HG02763 (cell line): ENCODE measurements at regions not wholly inside any gene's neighbourhood (a gene's known extent, or its start where the extent isn't known, plus 50 kb on each side); places are given as distances from the start of the nearest gene placed in this dataset.

Source experiments
- ATAC-seq: cut with Tn5 transposase; IDR thresholded peaks from one replicate; pipeline ENCODE4 v1.9.1; 2021; ENCODE audit warnings: mild to moderate bottlenecking, moderate library complexity; ENCODE audit not compliant: unreplicated experiment

- no peak for ATAC-seq
Measured at GRCh38 chr15:31486506-31486905, 159.9 kb downstream of the KLF13 start.

- no peak for ATAC-seq
Measured at GRCh38 chr15:31486906-31487695, 160.5 kb downstream of the KLF13 start.

GRCh38 chr15:31487811-31488436 lies 161.3 kb downstream of the KLF13 start:
- ATAC-seq = peak; percentile 38

DNA sequence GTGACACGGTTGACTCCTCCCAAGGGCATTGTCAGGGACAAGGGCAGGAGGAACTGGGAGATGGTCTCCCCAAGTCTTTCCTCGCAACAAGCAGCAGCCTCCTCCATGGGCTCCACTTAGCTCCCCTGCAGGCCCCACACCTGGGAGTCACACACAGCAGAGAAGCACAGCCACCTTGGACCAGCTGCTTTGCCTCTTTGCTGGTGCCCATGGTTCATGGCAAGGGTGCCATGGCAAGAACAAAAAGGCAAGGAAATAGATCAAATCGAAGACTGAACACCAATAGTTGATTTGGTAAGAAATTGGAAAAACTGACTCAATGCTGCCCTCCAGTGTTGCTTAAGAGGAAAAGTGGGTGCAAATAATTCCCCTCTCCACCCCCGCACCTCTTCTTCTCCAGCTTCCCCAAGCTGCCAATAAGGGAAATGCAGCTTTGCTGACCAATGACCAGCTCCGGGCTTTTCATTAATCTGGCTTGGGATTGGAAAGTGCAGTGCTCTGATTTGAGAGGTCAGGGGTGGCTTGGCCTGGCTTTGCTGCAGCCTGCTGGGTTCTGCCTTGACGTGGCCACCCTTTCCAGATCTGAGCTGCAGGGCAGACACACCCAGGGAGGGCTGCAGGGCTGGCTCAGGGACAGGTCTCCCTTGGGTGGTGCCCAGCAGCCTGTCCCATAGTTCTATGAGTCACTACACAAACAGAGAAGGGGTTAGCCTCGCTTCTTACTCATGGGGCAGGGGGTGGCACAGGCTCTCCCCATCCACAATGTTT lies 162.0 kb downstream of the KLF13 start:
- ATAC-seq = peak; percentile 21

DNA sequence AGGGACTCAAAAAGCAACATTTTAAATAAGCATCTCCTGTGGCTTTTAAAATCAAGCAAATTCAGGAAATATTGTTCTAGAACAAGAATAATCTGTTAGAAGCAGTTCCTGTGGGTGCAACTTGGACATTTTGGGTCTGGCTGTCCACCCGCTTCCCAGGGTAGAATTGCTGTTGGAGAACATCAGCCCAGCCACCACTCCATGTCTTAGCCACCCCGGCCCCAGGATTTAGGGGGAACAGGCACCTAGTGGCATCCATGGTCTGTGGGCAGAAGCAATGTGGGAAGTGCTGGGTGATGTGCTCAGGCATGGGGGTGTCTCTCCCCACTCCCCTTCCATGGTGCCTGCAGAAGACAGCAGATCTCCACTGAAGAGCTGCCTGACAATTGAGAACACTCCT lies 162.6 kb downstream of the KLF13 start:
- ATAC-seq = no peak

DNA sequence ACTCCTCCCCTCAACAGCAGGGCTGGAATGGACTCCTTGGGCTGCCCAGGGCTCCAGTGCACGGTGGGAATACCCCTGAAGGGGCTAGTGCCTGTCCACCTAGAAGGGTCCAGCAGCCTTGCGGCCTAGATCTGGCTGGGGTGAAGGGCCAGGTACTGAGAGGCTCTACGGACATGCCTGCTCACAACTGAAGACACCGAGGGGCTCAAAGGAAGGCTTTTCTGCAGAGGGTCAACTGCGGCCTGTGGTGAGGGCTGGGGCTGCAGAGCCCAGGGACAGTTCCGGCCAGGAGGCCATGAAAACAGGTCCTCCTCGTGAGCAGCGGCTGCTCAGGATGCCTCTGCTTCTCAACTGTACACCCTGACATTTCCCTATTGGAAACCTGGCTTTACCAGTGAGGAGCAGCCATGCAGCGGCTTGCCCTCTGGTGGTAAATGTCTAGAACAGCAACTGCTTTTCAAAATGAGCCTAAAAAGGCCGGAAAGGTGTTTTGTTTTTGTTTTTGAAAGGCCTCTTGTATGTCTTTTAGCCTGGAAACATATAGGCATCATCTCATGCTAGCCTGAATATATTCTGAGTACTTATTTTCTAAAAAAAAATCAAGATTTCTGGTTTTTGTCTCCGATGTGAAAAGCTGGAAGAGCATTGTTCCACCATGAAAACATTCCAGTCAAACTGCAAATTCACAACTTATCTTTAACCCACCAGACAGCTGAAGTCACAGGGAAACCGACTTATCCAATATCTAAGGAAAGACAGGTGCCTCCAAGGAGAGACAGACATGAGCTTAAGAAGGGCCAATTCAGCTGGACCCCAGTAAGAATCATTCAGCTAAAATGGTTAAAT lies 163.4 kb downstream of the KLF13 start:
- no peak for ATAC-seq

- ATAC-seq = no peak
Measured at GRCh38 chr15:31494786-31495185, 168.2 kb downstream of the KLF13 start.

- no peak for ATAC-seq
Measured at GRCh38 chr15:31495281-31495680, 168.6 kb downstream of the KLF13 start.

GRCh38 chr15:31497838-31498237 lies 171.2 kb downstream of the KLF13 start:
- ATAC-seq = no peak

- no peak for ATAC-seq
Measured at GRCh38 chr15:31498329-31498728, 171.7 kb downstream of the KLF13 start.

DNA sequence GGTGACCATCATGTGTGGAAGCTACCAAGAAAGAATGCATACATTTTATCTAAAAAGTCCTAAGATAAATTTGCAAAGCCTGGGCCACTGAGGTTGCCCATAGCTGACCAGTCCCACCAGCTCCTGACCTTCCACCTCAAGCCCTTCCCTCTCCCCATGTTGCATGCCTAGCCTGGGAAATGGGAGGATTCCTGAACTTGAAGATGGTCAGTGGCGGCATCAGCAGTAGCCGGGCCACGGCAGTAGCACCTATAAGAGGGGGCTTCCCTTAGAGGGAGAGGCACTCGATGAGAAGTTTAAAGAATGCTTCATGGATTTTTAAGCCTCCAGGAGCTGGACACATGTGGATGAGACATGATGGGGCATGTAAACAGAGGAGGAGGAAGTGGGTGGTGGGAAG lies 172.1 kb downstream of the KLF13 start:
- ATAC-seq = no peak

DNA sequence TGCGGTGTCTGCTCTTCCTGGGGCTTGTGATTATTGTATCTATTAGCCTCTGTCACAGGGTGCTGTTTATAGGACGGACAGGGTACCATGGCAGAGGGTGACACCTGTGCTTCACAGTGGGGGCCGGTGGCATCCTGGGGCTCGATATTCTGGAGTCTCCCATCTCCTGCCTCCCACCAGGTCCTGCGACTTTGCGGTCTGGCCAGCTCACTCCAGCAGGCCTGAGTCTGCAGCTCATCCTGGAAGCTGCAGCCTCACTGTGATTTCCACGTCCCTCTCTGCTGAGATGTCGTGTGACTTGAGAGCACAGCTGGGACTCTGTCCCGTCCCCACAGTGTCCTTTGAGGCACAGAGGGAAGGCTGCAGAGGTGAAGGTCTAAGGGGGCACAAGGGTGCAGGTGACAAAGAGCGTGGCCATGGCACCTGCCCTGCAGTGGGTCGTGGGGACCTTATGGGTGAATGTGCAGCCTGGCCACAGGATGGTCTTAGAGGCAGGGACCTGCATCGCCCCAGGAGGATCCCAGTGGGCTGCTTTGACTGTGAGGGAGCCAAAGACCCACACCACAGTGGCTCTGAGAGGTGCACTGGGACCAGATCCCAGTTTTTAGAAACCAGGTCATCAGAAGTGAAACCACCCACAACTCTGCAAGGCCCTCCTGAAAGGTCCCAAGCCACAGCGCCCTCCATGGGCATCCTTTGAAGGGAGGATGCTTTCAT lies 172.8 kb downstream of the KLF13 start:
- no peak for ATAC-seq

GRCh38 chr15:31499953-31500765 lies 173.5 kb downstream of the KLF13 start:
- no peak for ATAC-seq

DNA sequence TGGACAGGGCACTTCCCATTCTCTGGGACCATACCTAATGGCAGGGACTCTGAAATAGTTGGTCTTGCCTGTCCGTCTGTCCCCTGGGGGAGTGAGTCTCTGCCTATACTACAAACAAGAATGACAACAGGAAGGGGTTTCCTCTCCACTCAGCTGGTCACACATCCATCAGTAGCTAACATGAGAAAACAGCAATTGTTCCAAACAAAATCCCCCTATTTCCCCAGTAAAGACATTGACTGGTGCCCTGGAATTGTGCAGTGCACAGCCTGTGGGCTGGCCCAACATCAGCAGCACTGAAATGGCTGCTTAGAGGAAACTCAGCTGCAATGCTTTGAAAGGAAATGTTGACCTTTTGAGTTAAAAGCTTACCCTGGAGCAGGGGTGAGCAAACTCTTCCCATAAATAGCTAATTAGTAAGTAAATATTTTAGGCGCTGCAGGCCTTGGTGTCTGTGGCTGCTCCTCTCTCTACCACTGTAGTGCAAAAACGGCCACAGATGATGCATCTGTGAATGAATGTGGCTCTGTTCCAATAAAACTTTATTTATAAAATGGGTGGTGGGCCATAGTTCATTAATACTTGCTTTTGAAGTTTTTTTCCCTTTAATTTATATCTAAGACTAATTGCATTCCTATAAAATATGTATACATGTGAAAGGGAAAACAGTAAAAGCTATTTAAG lies 174.3 kb downstream of the KLF13 start:
- ATAC-seq = no peak

DNA sequence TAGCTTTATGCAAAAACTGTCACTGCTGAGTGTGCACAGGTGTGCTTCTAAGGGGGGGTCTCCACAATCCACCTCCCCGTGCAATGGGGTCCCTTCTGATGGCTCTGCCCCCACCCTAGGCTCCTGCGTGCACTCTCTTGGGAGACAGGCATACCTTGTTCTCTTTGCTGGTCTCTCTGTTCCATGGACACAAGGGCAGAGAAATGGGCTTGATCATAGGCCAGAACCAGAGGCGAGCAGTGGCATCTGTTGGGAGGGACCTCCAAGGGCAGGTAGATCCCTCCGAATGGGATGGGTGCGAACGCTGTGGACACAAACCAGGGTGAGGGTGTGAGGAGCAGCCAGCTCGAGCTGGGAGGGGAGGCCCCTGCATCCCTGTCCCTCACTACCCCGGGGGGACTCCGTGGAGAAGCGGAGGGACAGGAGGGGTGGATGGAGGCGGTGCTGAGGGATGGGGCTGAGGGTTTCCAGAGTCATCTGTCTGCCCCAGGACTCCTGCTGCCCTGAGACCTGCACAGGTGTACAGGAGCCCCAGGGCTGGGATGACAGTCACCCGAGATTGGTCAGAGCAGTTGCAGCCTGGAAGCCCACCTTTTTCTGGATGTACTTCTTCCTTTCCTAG lies 175.0 kb downstream of the KLF13 start:
- no peak for ATAC-seq

DNA sequence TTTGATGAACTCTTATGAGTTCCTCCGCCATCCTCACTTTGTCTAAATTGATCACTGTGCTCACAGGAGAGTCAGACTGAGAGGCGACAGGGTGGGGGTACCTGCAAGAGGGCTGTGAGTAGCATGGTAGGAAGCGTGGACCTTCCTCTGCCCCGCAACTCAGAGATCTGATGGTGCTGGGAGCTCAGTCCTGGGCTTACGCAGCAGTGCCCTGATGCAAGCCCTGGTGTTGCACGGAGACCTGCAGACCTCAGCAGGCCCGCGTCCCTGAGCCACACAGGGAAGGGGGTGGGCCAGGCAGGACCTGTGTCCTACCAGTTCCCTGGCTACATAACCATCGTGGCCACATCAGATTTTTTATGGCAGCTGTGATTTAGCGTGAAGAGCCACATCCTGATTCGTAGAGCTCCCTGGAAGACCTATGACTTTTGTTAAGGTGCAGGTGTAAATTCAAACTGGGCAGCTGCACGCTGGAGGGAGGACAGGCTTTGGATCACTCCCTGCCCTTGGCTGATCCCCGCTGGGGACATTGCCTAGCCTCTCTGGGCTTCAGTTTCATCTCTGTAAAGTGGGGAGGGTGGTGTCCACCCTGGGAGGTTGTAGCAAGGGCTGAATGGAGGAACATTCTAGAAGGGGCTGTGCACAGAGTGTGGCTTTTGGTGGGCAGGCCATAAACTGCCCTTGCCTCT lies 176.1 kb downstream of the KLF13 start:
- no peak for ATAC-seq

- no peak for ATAC-seq
Measured at GRCh38 chr15:31503256-31503655, 176.6 kb downstream of the KLF13 start.
